Esophagus mucosa (tissue), 1 donor: ENCODE measurements at regions not wholly inside any gene's neighbourhood (a gene's known extent, or its start where the extent isn't known, plus 50 kb on each side); places are given as distances from the start of the nearest gene placed in this dataset.
"Not testable (repeated sequence)": the region's sequence is repeated elsewhere in the genome, so short reads cannot be mapped to it uniquely, and the experiment has no call there.

Source experiments
- ATAC-seq: fragments of 200-7000 bp; cut with Tn5 transposase; one replicate; pipeline ENCODE4 v1.9.1; 2020
- donor health status: DM: yes; HTN: yes; CAD: no.

GRCh38 chr11:90496722-90497121 lies 273.9 kb upstream of the CHORDC1 start:
- ATAC-seq: no peak

GRCh38 chr11:90493379-90493778 lies 270.5 kb upstream of the CHORDC1 start:
- ATAC-seq: no peak

GRCh38 chr11:90491466-90491865 lies 268.6 kb upstream of the CHORDC1 start:
- no peak for ATAC-seq

GRCh38 chr11:90476442-90477007 lies 253.7 kb upstream of the CHORDC1 start:
- ATAC-seq: no peak

- ATAC-seq: no peak
Measured at GRCh38 chr11:90468923-90469322, 246.1 kb upstream of the CHORDC1 start.

- ATAC-seq: no peak
Measured at GRCh38 chr11:90465553-90465952, 242.7 kb upstream of the CHORDC1 start.

- not testable (repeated sequence) for ATAC-seq
Measured at GRCh38 chr11:90455347-90455920, 232.6 kb upstream of the CHORDC1 start.

- no peak for ATAC-seq
Measured at GRCh38 chr11:90453525-90453924, 230.7 kb upstream of the CHORDC1 start.

GRCh38 chr11:90449606-90450005 lies 226.8 kb upstream of the CHORDC1 start:
- ATAC-seq: no peak

- ATAC-seq: no peak
Measured at GRCh38 chr11:90448256-90448655, 225.4 kb upstream of the CHORDC1 start.

- ATAC-seq: no peak
Measured at GRCh38 chr11:90447618-90448017, 224.8 kb upstream of the CHORDC1 start.

- ATAC-seq: no peak
Measured at GRCh38 chr11:90446207-90446606, 223.4 kb upstream of the CHORDC1 start.

- ATAC-seq: no peak
Measured at GRCh38 chr11:90438069-90438468, 215.2 kb upstream of the CHORDC1 start.

GRCh38 chr11:90434858-90435257 lies 212.0 kb upstream of the CHORDC1 start:
- ATAC-seq: no peak

- ATAC-seq: no peak
Measured at GRCh38 chr11:90428836-90429235, 206.0 kb upstream of the CHORDC1 start.

GRCh38 chr11:90426442-90426841 lies 203.6 kb upstream of the CHORDC1 start:
- no peak for ATAC-seq

- no peak for ATAC-seq
Measured at GRCh38 chr11:90423378-90423777, 200.5 kb upstream of the CHORDC1 start.

- not testable (repeated sequence) for ATAC-seq
Measured at GRCh38 chr11:90422787-90423186, 199.9 kb upstream of the CHORDC1 start.

GRCh38 chr11:90414221-90414620 lies 191.4 kb upstream of the CHORDC1 start:
- no peak for ATAC-seq

GRCh38 chr11:90407350-90407749 lies 184.5 kb upstream of the CHORDC1 start:
- ATAC-seq: no peak

- ATAC-seq: no peak
Measured at GRCh38 chr11:90392692-90393091, 169.8 kb upstream of the CHORDC1 start.

GRCh38 chr11:90391756-90392155 lies 168.9 kb upstream of the CHORDC1 start:
- ATAC-seq: no peak

GRCh38 chr11:90380206-90380605 lies 157.4 kb upstream of the CHORDC1 start:
- no peak for ATAC-seq

- ATAC-seq: no peak
Measured at GRCh38 chr11:90373971-90374370, 151.1 kb upstream of the CHORDC1 start.

- ATAC-seq: no peak
Measured at GRCh38 chr11:90364527-90364926, 141.7 kb upstream of the CHORDC1 start.
